ENCODE measurements at regions not wholly inside any gene's neighbourhood (a gene's known extent, or its start where the extent isn't known, plus 50 kb on each side); places are given as distances from the start of the nearest gene placed in this dataset.

GRCh38 chr11:98564881-98565280 is 455.9 kb upstream of the CNTN5 start:
- TF ChIP-seq POLR2A (IDR thresholded peaks at IDR 0.05; ENCODE audit: low read depth, low read length), result no peak
- TF ChIP-seq PAX5 (IDR thresholded peaks at IDR 0.05; ENCODE audit: insufficient read depth, low read length, severe bottlenecking), result no peak
- TF ChIP-seq POU2F2 (IDR thresholded peaks at IDR 0.05; ENCODE audit: low read depth, low read length), result no peak
- TF ChIP-seq SPI1 (IDR thresholded peaks at IDR 0.05; ENCODE audit: low read depth, low read length), result no peak
- TF ChIP-seq POLR2AphosphoS5 (IDR thresholded peaks at IDR 0.05; ENCODE audit: low read depth, low read length), result no peak
- no peak for TF ChIP-seq TAF1 (IDR thresholded peaks at IDR 0.05; ENCODE audit: low read depth, low read length)

Data from GM12891 (cell line).